Neural progenitor cell (in vitro differentiated cells): ENCODE measurements at regions not wholly inside any gene's neighbourhood (a gene's known extent, or its start where the extent isn't known, plus 50 kb on each side); places are given as distances from the start of the nearest gene placed in this dataset.

Experiments used
- DNase-seq: peaks from one replicate; pipeline ENCODE4 v3.0.0-alpha.2; 2016; ENCODE audit warnings: low spot score
- H2AFZ ChIP-seq: fragments of 200-600 bp; sonication (generic); replicated peaks from 2 replicates; pipeline ENCODE4 v1.6.1; 2016; ENCODE audit warnings: antibody characterized with exemption
- H3F3A ChIP-seq: fragments of 200-600 bp; sonication (generic); 2 replicates; pipeline ENCODE4 v1.6.1; 2016; ENCODE audit warnings: antibody characterized with exemption, low read depth
- H3K27ac ChIP-seq: fragments of 200-600 bp; sonication (generic); 2 replicates; pipeline ENCODE4 v1.5.1; 2016; ENCODE audit warnings: mild to moderate bottlenecking
- H3K27me3 ChIP-seq: fragments of 200-600 bp; sonication (generic); 2 replicates; pipeline ENCODE4 v1.6.1; 2016; ENCODE audit warnings: mild to moderate bottlenecking, moderate library complexity
- H3K36me3 ChIP-seq: fragments of 200-600 bp; sonication (generic); 2 replicates; pipeline ENCODE4 v1.5.1; 2016
- H3K4me1 ChIP-seq: fragments of 200-600 bp; sonication (generic); 2 replicates; pipeline ENCODE4 v1.6.1; 2016; ENCODE audit warnings: mixed run types
- H3K4me2 ChIP-seq: fragments of 200-600 bp; sonication (generic); 2 replicates; pipeline ENCODE4 v1.6.1; 2016
- H3K4me3 ChIP-seq: fragments of 200-600 bp; sonication (generic); 2 replicates; pipeline ENCODE4 v1.5.1; 2016
- H3K79me2 ChIP-seq: fragments of 200-600 bp; sonication (generic); 2 replicates; pipeline ENCODE4 v1.6.1; 2016; ENCODE audit warnings: low read depth
- H3K9ac ChIP-seq: fragments of 200-600 bp; sonication (generic); 2 replicates; pipeline ENCODE4 v1.6.1; 2016
- H3K9me3 ChIP-seq: fragments of 200-600 bp; sonication (generic); 2 replicates; pipeline ENCODE4 v1.5.1; 2016; ENCODE audit warnings: low read depth
- H4K20me1 ChIP-seq: fragments of 200-600 bp; sonication (generic); 2 replicates; pipeline ENCODE4 v1.6.1; 2016; ENCODE audit warnings: low read depth
- H3K27ac Mint-ChIP-seq: 3 replicates; pipeline ENCODE4 v1.8.0; 2021; ENCODE audit warnings: mixed read lengths
- H3K27me3 Mint-ChIP-seq: 2 replicates; pipeline ENCODE4 v1.8.0; 2022; ENCODE audit warnings: low read depth, mild to moderate bottlenecking, inconsistent platforms, moderate library complexity, mixed read lengths; ENCODE audit not compliant: insufficient read depth
- H3K36me3 Mint-ChIP-seq: 3 replicates; pipeline ENCODE4 v1.8.0; 2021; ENCODE audit warnings: mixed read lengths
- H3K4me1 Mint-ChIP-seq: 3 replicates; pipeline ENCODE4 v1.8.0; 2021; ENCODE audit warnings: mixed read lengths
- H3K4me3 Mint-ChIP-seq: 3 replicates; pipeline ENCODE4 v1.8.0; 2021; ENCODE audit warnings: mild to moderate bottlenecking, moderate library complexity, mixed read lengths
- H3K9me3 Mint-ChIP-seq: 3 replicates; pipeline ENCODE4 v1.8.0; 2020; ENCODE audit warnings: mixed read lengths
- CTCF ChIP-seq: fragments of 200-600 bp; sonication (generic); IDR thresholded peaks from 2 replicates; pipeline ENCODE4 v1.5.1; 2017; ENCODE audit warnings: antibody characterized with exemption, mild to moderate bottlenecking
- EZH2 ChIP-seq: fragments of 200-600 bp; sonication (generic); IDR thresholded peaks from 2 replicates; pipeline ENCODE4 v1.6.1; 2017; ENCODE audit warnings: antibody characterized with exemption, mild to moderate bottlenecking, moderate library complexity
- EZH2phosphoT487 ChIP-seq: fragments of 200-600 bp; sonication (generic); IDR thresholded peaks from 2 replicates; pipeline ENCODE4 v1.6.1; 2017; ENCODE audit warnings: antibody characterized with exemption

DNA sequence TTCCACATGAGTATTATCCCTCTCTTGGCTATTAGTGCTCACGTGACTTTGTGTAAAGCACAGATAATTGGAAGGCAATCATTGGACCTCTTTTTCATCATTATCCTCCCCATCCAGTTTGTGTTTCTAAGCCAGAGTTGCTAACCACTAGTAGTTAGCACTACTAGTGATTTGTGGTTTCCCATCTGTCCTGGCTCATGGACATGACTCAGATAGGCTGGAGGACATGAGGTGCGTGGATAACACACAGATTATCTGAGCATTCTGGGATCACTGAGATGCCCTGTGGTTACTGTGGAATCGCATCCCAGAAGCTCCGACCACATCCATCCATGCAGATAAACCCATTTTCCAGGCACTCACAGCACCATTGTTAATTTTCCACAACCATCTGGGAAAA, 123.8 kb upstream of the NAA20 start:
- Mint-ChIP-seq H3K27ac (no peak overlapping the region), H3K4me1 (peaks cover 5% of the 10 kb centered on the region), H3K9me3 (peaks cover under 1% of the 10 kb centered on the region), H3K36me3 (peaks cover 30% of the 10 kb centered on the region), H3K27me3 (no peaks in the 10 kb centered on the region), H3K4me3 (no peak overlapping the region)
- Histone ChIP-seq H3K4me1 (no peaks in the 10 kb centered on the region), H3K9ac (no peak overlapping the region), H3K79me2 (no peaks in the 10 kb centered on the region), H2AFZ (no peak overlapping the region), H3K36me3 (no peaks in the 10 kb centered on the region), H3K4me2 (no peak overlapping the region), H3K4me3 (no peak overlapping the region), H3F3A (no peaks in the 10 kb centered on the region), H3K27me3 (no peaks in the 10 kb centered on the region), H3K9me3 (no peaks in the 10 kb centered on the region), H3K27ac (no peak overlapping the region), H4K20me1 (no peaks in the 10 kb centered on the region)
- no peak for DNase-seq
- no peak for TF ChIP-seq CTCF
- no peak for TF ChIP-seq EZH2
- no peak for TF ChIP-seq EZH2phosphoT487

- H3K27me3 Mint-ChIP-seq, result no peaks in the 10 kb centered on the region
- TF ChIP-seq EZH2, result no peak
- no peak for TF ChIP-seq CTCF
- no peak for TF ChIP-seq EZH2phosphoT487
- H3K27me3 ChIP-seq, result no peaks in the 10 kb centered on the region
- no peak overlapping the region for H3K4me3 ChIP-seq
- no peak overlapping the region for H2AFZ ChIP-seq
- no peak overlapping the region for H3K4me2 ChIP-seq
- DNase-seq, result no peak
- no peaks in the 10 kb centered on the region for H3F3A ChIP-seq
- H3K36me3 ChIP-seq, result no peaks in the 10 kb centered on the region
- no peak overlapping the region for H3K9ac ChIP-seq
- H3K36me3 Mint-ChIP-seq, result peaks cover 37% of the 10 kb centered on the region
- H3K79me2 ChIP-seq, result no peaks in the 10 kb centered on the region
- H3K27ac ChIP-seq, result no peak overlapping the region
- no peaks in the 10 kb centered on the region for H3K4me1 Mint-ChIP-seq
- H4K20me1 ChIP-seq, result no peaks in the 10 kb centered on the region
- no peak overlapping the region for H3K27ac Mint-ChIP-seq
- H3K9me3 ChIP-seq, result no peaks in the 10 kb centered on the region
- H3K4me1 ChIP-seq, result no peaks in the 10 kb centered on the region
- H3K4me3 Mint-ChIP-seq, result no peak overlapping the region
- H3K9me3 Mint-ChIP-seq, result peaks cover 14% of the 10 kb centered on the region
These were observed 121.4 kb upstream of the NAA20 start for GRCh38 chr20:19895761-19896160.

DNA sequence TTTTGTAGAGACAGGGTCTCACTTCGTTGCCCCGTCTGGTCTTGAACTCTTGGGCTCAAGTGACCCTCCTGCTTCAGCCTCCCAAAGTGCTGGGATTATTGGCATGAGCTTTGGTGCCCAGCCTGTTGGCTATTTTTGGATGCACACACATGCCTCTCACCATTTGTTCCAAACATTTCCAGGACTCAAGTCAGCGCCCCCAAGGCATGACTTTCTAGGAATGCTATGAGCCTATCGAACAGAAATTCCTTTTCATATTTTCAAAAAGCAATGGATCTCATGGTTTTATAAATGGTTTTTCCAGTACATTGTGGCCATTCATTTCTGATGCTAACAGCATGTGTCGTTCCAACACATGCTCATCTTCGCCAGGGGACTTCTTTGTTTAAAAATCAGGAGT, 119.3 kb upstream of the NAA20 start:
- H3K4me3 ChIP-seq, result no peak overlapping the region
- H3K9me3 ChIP-seq, result no peaks in the 10 kb centered on the region
- H3K9me3 Mint-ChIP-seq, result peaks cover 14% of the 10 kb centered on the region
- H3K79me2 ChIP-seq, result no peaks in the 10 kb centered on the region
- H3K27ac Mint-ChIP-seq, result no peak overlapping the region
- no peaks in the 10 kb centered on the region for H3K36me3 ChIP-seq
- H3K9ac ChIP-seq, result no peak overlapping the region
- no peaks in the 10 kb centered on the region for H4K20me1 ChIP-seq
- no peaks in the 10 kb centered on the region for H3K4me1 ChIP-seq
- TF ChIP-seq EZH2, result no peak
- TF ChIP-seq EZH2phosphoT487, result no peak
- no peak for TF ChIP-seq CTCF
- no peak overlapping the region for H3K4me3 Mint-ChIP-seq
- peaks cover 2% of the 10 kb centered on the region for H3K27me3 Mint-ChIP-seq
- no peak overlapping the region for H3K4me2 ChIP-seq
- H2AFZ ChIP-seq, result no peak overlapping the region
- no peak for DNase-seq
- H3K36me3 Mint-ChIP-seq, result peaks cover 26% of the 10 kb centered on the region
- no peaks in the 10 kb centered on the region for H3K27me3 ChIP-seq
- H3F3A ChIP-seq, result no peaks in the 10 kb centered on the region
- no peak overlapping the region for H3K27ac ChIP-seq
- no peaks in the 10 kb centered on the region for H3K4me1 Mint-ChIP-seq

GRCh38 chr20:19901226-19901625, 115.9 kb upstream of the NAA20 start:
- H3K27me3 ChIP-seq, result no peaks in the 10 kb centered on the region
- H3K4me1 ChIP-seq, result no peaks in the 10 kb centered on the region
- Mint-ChIP-seq H3K9me3 (peaks cover 14% of the 10 kb centered on the region), H3K36me3 (peaks cover 16% of the 10 kb centered on the region), H3K4me1 (no peaks in the 10 kb centered on the region), H3K4me3 (no peak overlapping the region), H3K27ac (no peak overlapping the region), H3K27me3 (peaks cover 8% of the 10 kb centered on the region)
- no peaks in the 10 kb centered on the region for H3K9me3 ChIP-seq
- no peak overlapping the region for H3K9ac ChIP-seq
- no peak overlapping the region for H3K4me2 ChIP-seq
- no peaks in the 10 kb centered on the region for H3K36me3 ChIP-seq
- TF ChIP-seq EZH2 (no peak), CTCF (no peak), EZH2phosphoT487 (no peak)
- no peak for DNase-seq
- no peaks in the 10 kb centered on the region for H4K20me1 ChIP-seq
- no peak overlapping the region for H3K27ac ChIP-seq
- H2AFZ ChIP-seq, result no peak overlapping the region
- H3K79me2 ChIP-seq, result no peaks in the 10 kb centered on the region
- no peaks in the 10 kb centered on the region for H3F3A ChIP-seq
- H3K4me3 ChIP-seq, result no peak overlapping the region
